WTC11 (cell line): ENCODE measurements at regions not wholly inside any gene's neighbourhood (a gene's known extent, or its start where the extent isn't known, plus 50 kb on each side); places are given as distances from the start of the nearest gene placed in this dataset.

Source experiments
- ATAC-seq: fragments of 200-7000 bp; cut with Tn5 transposase; 2 replicates; pipeline ENCODE4 v1.10.0; 2021; ENCODE audit warnings: mild to moderate bottlenecking, moderate library complexity
- CTCF ChIA-PET: fragments of 300-600 bp; sonication (Branson Sonifier 250); formaldehyde crosslinking; loops from one replicate; lab custom pipeline; 2021; ENCODE audit warnings: antibody characterized with exemption; lab: Charles Lee
- POLR2A ChIA-PET: fragments of 350-600 bp; sonication (Branson Sonifier 250); formaldehyde crosslinking; loops from one replicate; lab custom pipeline; 2021; ENCODE audit warnings: antibody characterized with exemption; lab: Charles Lee
- DNase-seq: peaks from one replicate; pipeline ENCODE4 v3.0.0; 2021; ENCODE audit warnings: low spot score
- H3K27ac Mint-ChIP-seq: 2 replicates; pipeline ENCODE4 v1.8.0; 2021; ENCODE audit warnings: mixed read lengths
- H3K27me3 Mint-ChIP-seq: 2 replicates; pipeline ENCODE4 v1.8.0; 2021; ENCODE audit warnings: low read depth, mild to moderate bottlenecking, moderate library complexity, mixed read lengths
- H3K36me3 Mint-ChIP-seq: 2 replicates; pipeline ENCODE4 v1.8.0; 2021; ENCODE audit warnings: mixed read lengths
- H3K4me1 Mint-ChIP-seq: 2 replicates; pipeline ENCODE4 v1.8.0; 2022; ENCODE audit warnings: mixed read lengths
- H3K4me3 Mint-ChIP-seq: 2 replicates; pipeline ENCODE4 v1.8.0; 2021; ENCODE audit warnings: mild to moderate bottlenecking, moderate library complexity, mixed read lengths
- H3K9me3 Mint-ChIP-seq: 2 replicates; pipeline ENCODE4 v1.8.0; 2021; ENCODE audit warnings: mixed read lengths
- ATF1 ChIP-seq: sonication (generic); formaldehyde crosslinking; IDR thresholded peaks from 2 replicates; pipeline ENCODE4 v1.8.1; 2023; ENCODE audit warnings: mild to moderate bottlenecking, moderate library complexity, missing genetic modification reagents
- CREB1 ChIP-seq: sonication (generic); formaldehyde crosslinking; IDR thresholded peaks from 2 replicates; pipeline ENCODE4 v1.8.0; 2023; ENCODE audit warnings: mild to moderate bottlenecking, missing genetic modification reagents
- ELF4 ChIP-seq: sonication (generic); formaldehyde crosslinking; IDR thresholded peaks from 2 replicates; pipeline ENCODE4 v1.8.1; 2022; ENCODE audit warnings: low read depth, mild to moderate bottlenecking, moderate library complexity, missing genetic modification reagents
- EMX1 ChIP-seq: fragments of 250-450 bp; sonication (Bioruptor Pico); IDR thresholded peaks from 2 replicates; pipeline ENCODE4 v1.8.0; 2021; ENCODE audit warnings: mild to moderate bottlenecking
- ERG ChIP-seq: fragments of 250-450 bp; sonication (Bioruptor Pico); IDR thresholded peaks from 2 replicates; pipeline ENCODE4 v1.8.0; 2021; ENCODE audit warnings: mild to moderate bottlenecking
- ETV6 ChIP-seq: sonication (generic); formaldehyde crosslinking; IDR thresholded peaks from 2 replicates; pipeline ENCODE4 v1.8.1; 2022; ENCODE audit warnings: mild to moderate bottlenecking, missing genetic modification reagents
- FOXJ3 ChIP-seq: sonication (generic); formaldehyde crosslinking; IDR thresholded peaks from 2 replicates; pipeline ENCODE4 v1.9.0; 2021; ENCODE audit warnings: missing genetic modification reagents, mild to moderate bottlenecking, borderline replicate concordance
- FOXP1 ChIP-seq: sonication (generic); formaldehyde crosslinking; IDR thresholded peaks from 2 replicates; pipeline ENCODE4 v1.8.0; 2022; ENCODE audit warnings: missing genetic modification reagents, mild to moderate bottlenecking, moderate library complexity, borderline replicate concordance
- GABPB1 ChIP-seq: sonication (generic); formaldehyde crosslinking; IDR thresholded peaks from 2 replicates; pipeline ENCODE4 v1.8.1; 2023; ENCODE audit warnings: mild to moderate bottlenecking, missing genetic modification reagents
- GTF2I ChIP-seq: fragments of 250-450 bp; sonication (Bioruptor Pico); conservative IDR thresholded peaks from 2 replicates; pipeline ENCODE4 v1.4.0; 2021; ENCODE audit warnings: mild to moderate bottlenecking
- IRF2 ChIP-seq: sonication (generic); formaldehyde crosslinking; IDR thresholded peaks from 2 replicates; pipeline ENCODE4 v1.8.0; 2022; ENCODE audit warnings: low read depth, missing genetic modification reagents, borderline replicate concordance
- MYBL2 ChIP-seq: sonication (generic); formaldehyde crosslinking; IDR thresholded peaks from 2 replicates; pipeline ENCODE4 v1.8.1; 2023; ENCODE audit warnings: mild to moderate bottlenecking, moderate library complexity, missing genetic modification reagents
- NR1H2 ChIP-seq: sonication (generic); formaldehyde crosslinking; IDR thresholded peaks from 2 replicates; pipeline ENCODE4 v1.9.0; 2021; ENCODE audit warnings: mild to moderate bottlenecking, moderate library complexity, missing genetic modification reagents
- PREB ChIP-seq: sonication (generic); formaldehyde crosslinking; IDR thresholded peaks from 2 replicates; pipeline ENCODE4 v1.8.1; 2022; ENCODE audit warnings: mild to moderate bottlenecking, missing genetic modification reagents, moderate library complexity, borderline replicate concordance
- PRRX2 ChIP-seq: fragments of 250-450 bp; sonication (Bioruptor Pico); IDR thresholded peaks from 2 replicates; pipeline ENCODE4 v1.8.0; 2021; ENCODE audit warnings: mild to moderate bottlenecking
- SMAD3 ChIP-seq: sonication (generic); formaldehyde crosslinking; IDR thresholded peaks from 2 replicates; pipeline ENCODE4 v1.8.0; 2022; ENCODE audit warnings: missing genetic modification reagents, mild to moderate bottlenecking, borderline replicate concordance
- SMAD4 ChIP-seq: sonication (generic); formaldehyde crosslinking; IDR thresholded peaks from 2 replicates; pipeline ENCODE4 v1.8.0; 2022; ENCODE audit warnings: mild to moderate bottlenecking, missing genetic modification reagents
- TCF7 ChIP-seq: sonication (generic); formaldehyde crosslinking; IDR thresholded peaks from 2 replicates; pipeline ENCODE4 v1.8.0; 2022; ENCODE audit warnings: mild to moderate bottlenecking, low read depth, missing genetic modification reagents, moderate library complexity
- TEAD4 ChIP-seq: sonication (generic); formaldehyde crosslinking; IDR thresholded peaks from 2 replicates; pipeline ENCODE4 v1.8.0; 2022; ENCODE audit warnings: mild to moderate bottlenecking, missing genetic modification reagents
- TP53 ChIP-seq: sonication (generic); formaldehyde crosslinking; IDR thresholded peaks from 2 replicates; pipeline ENCODE4 v1.8.1; 2023; ENCODE audit warnings: mild to moderate bottlenecking, missing genetic modification reagents
- USF1 ChIP-seq: sonication (generic); formaldehyde crosslinking; IDR thresholded peaks from 2 replicates; pipeline ENCODE4 v1.8.0; 2022; ENCODE audit warnings: mild to moderate bottlenecking, missing genetic modification reagents
- ZBTB43 ChIP-seq: sonication (generic); formaldehyde crosslinking; IDR thresholded peaks from 2 replicates; pipeline ENCODE4 v1.8.1; 2023; ENCODE audit warnings: mild to moderate bottlenecking, missing genetic modification reagents
- ZNF263 ChIP-seq: sonication (generic); formaldehyde crosslinking; IDR thresholded peaks from 2 replicates; pipeline ENCODE4 v1.8.1; 2022; ENCODE audit warnings: low read depth, mild to moderate bottlenecking, moderate library complexity, missing genetic modification reagents
- ZNF416 ChIP-seq: fragments of 250-450 bp; sonication (Bioruptor Pico); IDR thresholded peaks from 2 replicates; pipeline ENCODE4 v1.9.0; 2021; ENCODE audit warnings: mild to moderate bottlenecking, inconsistent platforms
- ZNF423 ChIP-seq: fragments of 250-450 bp; sonication (Bioruptor Pico); IDR thresholded peaks from 2 replicates; pipeline ENCODE4 v2.1.2; 2022; ENCODE audit warnings: mild to moderate bottlenecking, moderate library complexity
- ZSCAN18 ChIP-seq: fragments of 250-450 bp; sonication (Bioruptor Pico); IDR thresholded peaks from 2 replicates; pipeline ENCODE4 v2.1.2; 2022; ENCODE audit warnings: mild to moderate bottlenecking, moderate library complexity
- TF ChIP-seq, protein P1 (sequence below): sonication (generic); formaldehyde crosslinking; IDR thresholded peaks from 2 replicates; pipeline ENCODE4 v1.8.1; 2023; ENCODE audit warnings: mild to moderate bottlenecking, missing genetic modification reagents
- TF ChIP-seq, protein P2 (sequence below): sonication (generic); formaldehyde crosslinking; IDR thresholded peaks from 2 replicates; pipeline ENCODE4 v1.8.1; 2022; ENCODE audit warnings: low read depth, missing genetic modification reagents, borderline replicate concordance

DNA sequence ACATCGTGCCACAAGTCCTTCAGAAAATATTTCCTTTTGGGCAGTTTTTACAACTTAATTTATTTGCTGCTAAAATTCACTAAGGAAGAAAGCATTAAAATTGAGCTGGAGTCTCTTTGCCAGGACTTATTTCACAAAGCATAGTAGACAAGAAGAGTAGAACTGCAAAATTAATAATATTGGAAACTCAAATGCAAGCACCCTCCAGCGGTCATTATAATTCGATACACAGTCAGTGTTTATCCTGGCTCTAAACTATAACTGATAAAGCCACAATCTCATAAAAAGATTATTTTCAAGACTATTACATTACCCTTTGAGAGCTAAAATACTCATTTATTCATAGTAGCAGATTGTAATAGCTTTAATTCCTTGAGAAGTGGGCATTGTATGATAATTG lies 655.4 kb downstream of the RWDD3 start (continued):
- TF ChIP-seq ETV6 (no peak), ZSCAN18 (no peak), TP53 (no peak), SMAD3 (CRISPR knock-in tag) (no peak), ATF1 (CRISPR knock-in tag) (no peak), NR1H2 (no peak), CREB1 (CRISPR knock-in tag) (no peak), IRF2 (CRISPR knock-in tag) (no peak), FOXJ3 (CRISPR knock-in tag) (no peak), USF1 (CRISPR knock-in tag) (no peak), MYBL2 (CRISPR knock-in tag) (no peak)
- TF ChIP-seq, protein P1, sequence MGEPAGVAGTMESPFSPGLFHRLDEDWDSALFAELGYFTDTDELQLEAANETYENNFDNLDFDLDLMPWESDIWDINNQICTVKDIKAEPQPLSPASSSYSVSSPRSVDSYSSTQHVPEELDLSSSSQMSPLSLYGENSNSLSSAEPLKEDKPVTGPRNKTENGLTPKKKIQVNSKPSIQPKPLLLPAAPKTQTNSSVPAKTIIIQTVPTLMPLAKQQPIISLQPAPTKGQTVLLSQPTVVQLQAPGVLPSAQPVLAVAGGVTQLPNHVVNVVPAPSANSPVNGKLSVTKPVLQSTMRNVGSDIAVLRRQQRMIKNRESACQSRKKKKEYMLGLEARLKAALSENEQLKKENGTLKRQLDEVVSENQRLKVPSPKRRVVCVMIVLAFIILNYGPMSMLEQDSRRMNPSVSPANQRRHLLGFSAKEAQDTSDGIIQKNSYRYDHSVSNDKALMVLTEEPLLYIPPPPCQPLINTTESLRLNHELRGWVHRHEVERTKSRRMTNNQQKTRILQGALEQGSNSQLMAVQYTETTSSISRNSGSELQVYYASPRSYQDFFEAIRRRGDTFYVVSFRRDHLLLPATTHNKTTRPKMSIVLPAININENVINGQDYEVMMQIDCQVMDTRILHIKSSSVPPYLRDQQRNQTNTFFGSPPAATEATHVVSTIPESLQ (CRISPR knock-in tag), result no peak
- TF ChIP-seq, all 79 proteins: peak for 0

GRCh38 chr1:95893921-95894320 lies 659.9 kb downstream of the RWDD3 start:
- no peak for ATAC-seq
- peaks cover 32% of the 10 kb centered on the region for H3K36me3 Mint-ChIP-seq
- peaks cover 53% of the 10 kb centered on the region for H3K9me3 Mint-ChIP-seq
- H3K4me1 Mint-ChIP-seq, result peaks cover 11% of the 10 kb centered on the region
- DNase-seq, result no peak
- H3K27ac Mint-ChIP-seq, result no peak overlapping the region
- ChIA-PET POLR2A (no interaction called here), CTCF (no interaction called here)
- TF ChIP-seq FOXP1 (CRISPR knock-in tag) (no peak), GABPB1 (CRISPR knock-in tag) (no peak), TEAD4 (CRISPR knock-in tag) (no peak), EMX1 (CRISPR knock-in tag) (no peak), ELF4 (CRISPR knock-in tag) (no peak), GTF2I (CRISPR knock-in tag) (no peak), TCF7 (no peak), SMAD4 (CRISPR knock-in tag) (no peak), ZBTB43 (CRISPR knock-in tag) (no peak), ZNF263 (no peak), ZNF423 (CRISPR knock-in tag) (no peak), ERG (no peak), PREB (CRISPR knock-in tag) (no peak), ZSCAN18 (no peak), PRRX2 (no peak), ZNF416 (CRISPR knock-in tag) (no peak)
- TF ChIP-seq, protein P2, sequence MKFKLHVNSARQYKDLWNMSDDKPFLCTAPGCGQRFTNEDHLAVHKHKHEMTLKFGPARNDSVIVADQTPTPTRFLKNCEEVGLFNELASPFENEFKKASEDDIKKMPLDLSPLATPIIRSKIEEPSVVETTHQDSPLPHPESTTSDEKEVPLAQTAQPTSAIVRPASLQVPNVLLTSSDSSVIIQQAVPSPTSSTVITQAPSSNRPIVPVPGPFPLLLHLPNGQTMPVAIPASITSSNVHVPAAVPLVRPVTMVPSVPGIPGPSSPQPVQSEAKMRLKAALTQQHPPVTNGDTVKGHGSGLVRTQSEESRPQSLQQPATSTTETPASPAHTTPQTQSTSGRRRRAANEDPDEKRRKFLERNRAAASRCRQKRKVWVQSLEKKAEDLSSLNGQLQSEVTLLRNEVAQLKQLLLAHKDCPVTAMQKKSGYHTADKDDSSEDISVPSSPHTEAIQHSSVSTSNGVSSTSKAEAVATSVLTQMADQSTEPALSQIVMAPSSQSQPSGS (CRISPR knock-in tag), result no peak
- peaks cover 1% of the 10 kb centered on the region; the same call in 1 of the 2 replicates for H3K27me3 Mint-ChIP-seq
- no peak overlapping the region for H3K4me3 Mint-ChIP-seq
